NCI-H1092 (cell line): ENCODE measurements at regions not wholly inside any gene's neighbourhood (a gene's known extent, or its start where the extent isn't known, plus 50 kb on each side); places are given as distances from the start of the nearest gene placed in this dataset.

Experiments
- DNase-seq: peaks from one replicate; lab custom pipeline; 2025; lab: John Stamatoyannopoulos, UW

GRCh38 chr1:229111703-229112319 lies 159.1 kb upstream of the RAB4A start:
- DNase-seq: no peak

GRCh38 chr1:229112832-229113548 lies 157.9 kb upstream of the RAB4A start:
- no peak for DNase-seq

- DNase-seq: peak; percentile 20
These were observed 156.6 kb upstream of the RAB4A start for GRCh38 chr1:229114315-229114714.

- DNase-seq: no peak
These were observed 156.0 kb upstream of the RAB4A start for GRCh38 chr1:229114850-229115365.

- no peak for DNase-seq
These were observed 154.8 kb upstream of the RAB4A start for GRCh38 chr1:229116114-229116513.

GRCh38 chr1:229117664-229118300 lies 153.1 kb upstream of the RAB4A start:
- DNase-seq: peak; percentile 12

- no peak for DNase-seq
These were observed 152.3 kb upstream of the RAB4A start for GRCh38 chr1:229118477-229119061.

- no peak for DNase-seq
These were observed 151.8 kb upstream of the RAB4A start for GRCh38 chr1:229119161-229119560.

GRCh38 chr1:229119876-229120275 lies 151.0 kb upstream of the RAB4A start:
- no peak for DNase-seq

GRCh38 chr1:229121845-229122436 lies 149.0 kb upstream of the RAB4A start:
- no peak for DNase-seq

GRCh38 chr1:229122606-229123005 lies 148.3 kb upstream of the RAB4A start:
- no peak for DNase-seq

- DNase-seq: no peak
These were observed 146.8 kb upstream of the RAB4A start for GRCh38 chr1:229124116-229124515.

GRCh38 chr1:229124520-229125124 lies 146.3 kb upstream of the RAB4A start:
- DNase-seq: no peak

GRCh38 chr1:229127301-229127700 lies 143.6 kb upstream of the RAB4A start:
- no peak for DNase-seq

- DNase-seq: no peak
These were observed 142.8 kb upstream of the RAB4A start for GRCh38 chr1:229128066-229128608.

- no peak for DNase-seq
These were observed 141.4 kb upstream of the RAB4A start for GRCh38 chr1:229129301-229130027.

GRCh38 chr1:229130028-229130668 lies 140.8 kb upstream of the RAB4A start:
- no peak for DNase-seq

- DNase-seq: no peak
These were observed 139.4 kb upstream of the RAB4A start for GRCh38 chr1:229131243-229132105.

- DNase-seq: no peak
These were observed 138.8 kb upstream of the RAB4A start for GRCh38 chr1:229132106-229132443.

GRCh38 chr1:229132706-229133105 lies 138.2 kb upstream of the RAB4A start:
- DNase-seq: no peak
